ENCODE measurements at regions not wholly inside any gene's neighbourhood (a gene's known extent, or its start where the extent isn't known, plus 50 kb on each side); places are given as distances from the start of the nearest gene placed in this dataset.

DNA sequence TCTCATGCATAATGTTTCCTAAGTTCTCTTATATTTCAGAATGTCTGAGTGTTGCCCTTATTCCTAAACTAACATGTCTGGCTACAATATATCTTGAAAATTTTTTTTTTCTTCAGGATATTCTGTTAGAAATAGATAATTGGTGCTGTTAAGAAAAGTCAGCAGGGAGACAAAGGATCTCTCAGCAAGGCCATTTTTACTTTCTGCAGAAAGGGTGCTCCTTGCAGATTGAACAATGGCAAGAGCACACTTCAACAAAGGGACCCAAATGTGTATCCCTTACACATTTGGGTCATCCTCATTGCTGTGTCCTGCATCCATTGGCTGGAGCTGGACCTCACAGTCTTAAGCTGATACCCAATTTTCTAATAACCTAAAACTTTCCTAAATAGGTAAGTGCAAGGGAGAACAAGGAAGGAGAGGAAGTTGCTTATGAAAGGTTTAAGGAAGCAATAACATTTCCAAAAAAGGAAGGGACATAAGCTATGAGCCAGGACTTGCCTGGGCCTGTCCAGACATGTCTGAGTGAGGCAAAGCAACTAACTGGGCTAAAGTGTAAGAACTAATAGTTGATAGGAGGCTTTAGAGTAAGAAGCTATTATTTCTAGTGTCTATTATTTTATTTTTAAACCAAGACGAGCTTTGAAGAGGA lies 429.6 kb downstream of the BCKDHB start:
- no peak for TF ChIP-seq GATA2 (IDR thresholded peaks at IDR 0.05; ENCODE audit: low read depth, low read length)
- no peak for TF ChIP-seq GATA3 (IDR thresholded peaks at IDR 0.05; ENCODE audit: low read depth, low read length)
